Endothelial cell of umbilical vein (primary cell): ENCODE measurements at regions not wholly inside any gene's neighbourhood (a gene's known extent, or its start where the extent isn't known, plus 50 kb on each side); places are given as distances from the start of the nearest gene placed in this dataset.

Experiments
- EZH2 ChIP-seq: IDR thresholded peaks from 2 replicates; pipeline ENCODE4 v1.6.1; 2012; ENCODE audit warnings: borderline replicate concordance, low read depth, mild to moderate bottlenecking, moderate library complexity, low read length, inconsistent platforms; ENCODE audit not compliant: severe bottlenecking
- JUN ChIP-seq: IDR thresholded peaks from 2 replicates; pipeline ENCODE4 v1.6.1; 2011; ENCODE audit warnings: borderline replicate concordance, low read depth; ENCODE audit not compliant: insufficient read length, insufficient read depth
- POLR2A ChIP-seq: IDR thresholded peaks from 2 replicates; pipeline ENCODE4 v1.6.1; 2012; ENCODE audit warnings: low read depth, mild to moderate bottlenecking, control low read depth, low read length
- POLR2AphosphoS5 ChIP-seq: IDR thresholded peaks from 2 replicates; pipeline ENCODE4 v1.6.1; 2012; ENCODE audit warnings: low read depth, mild to moderate bottlenecking, control low read depth, low read length, moderate library complexity; ENCODE audit not compliant: insufficient read depth
- TF ChIP-seq, protein P1 (sequence below): IDR thresholded peaks from 2 replicates; pipeline ENCODE4 v1.6.1; 2011; ENCODE audit not compliant: insufficient read depth, insufficient read length
- TF ChIP-seq, protein P2 (sequence below), 2 donors: IDR thresholded peaks; 1 replicate in 1 of 2; 2 replicates in 1 of 2; pipeline ENCODE4 v1.5.1; 2011; ENCODE audit warnings: low read length in 2 of 2, mild to moderate bottlenecking in 2 of 2, moderate library complexity in 2 of 2, control low read depth in 1 of 2, inconsistent platforms in 1 of 2, low read depth in 1 of 2; ENCODE audit not compliant: insufficient read depth in 1 of 2; ENCODE audit errors: extremely low read depth in 1 of 2

DNA sequence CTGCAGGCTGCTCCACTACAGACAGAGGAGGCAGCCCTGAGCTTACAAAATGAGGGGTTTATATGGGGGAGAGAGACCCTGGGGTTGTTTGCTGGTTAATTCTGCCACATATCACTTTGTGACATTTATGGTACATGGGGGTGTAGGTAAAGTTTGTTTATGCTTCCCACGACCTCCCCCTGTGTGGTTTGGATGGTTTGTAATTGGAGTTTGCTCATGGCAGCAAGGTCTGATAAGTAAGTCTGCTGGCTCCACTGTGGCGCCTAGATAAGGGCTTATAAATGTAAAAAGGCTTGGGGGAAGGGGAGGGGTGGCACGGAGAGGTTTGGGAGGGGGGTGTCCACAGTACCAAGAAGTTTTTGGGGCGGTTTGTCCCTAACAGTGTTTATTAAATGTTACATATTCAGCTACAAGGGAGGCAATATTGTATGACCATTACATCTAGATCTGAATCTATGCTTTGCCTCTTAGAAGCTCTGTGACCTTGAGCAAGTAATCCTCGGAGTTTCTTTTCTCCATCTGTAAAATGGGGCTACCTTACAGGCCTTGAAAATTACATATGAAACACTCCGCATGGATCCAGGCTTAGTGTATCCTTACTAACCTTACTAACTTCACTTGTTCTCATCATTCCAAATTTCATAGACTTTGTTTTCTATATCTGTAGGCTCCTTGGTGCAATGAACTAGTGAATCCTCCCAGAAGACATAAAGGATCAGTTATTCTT is 204.8 kb upstream of the NOX3 start:
- TF ChIP-seq POLR2A (no peak), POLR2AphosphoS5 (no peak), EZH2 (no peak), JUN (no peak)
- TF ChIP-seq, protein P1, sequence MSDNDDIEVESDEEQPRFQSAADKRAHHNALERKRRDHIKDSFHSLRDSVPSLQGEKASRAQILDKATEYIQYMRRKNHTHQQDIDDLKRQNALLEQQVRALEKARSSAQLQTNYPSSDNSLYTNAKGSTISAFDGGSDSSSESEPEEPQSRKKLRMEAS = no peak
- TF ChIP-seq, protein P2, sequence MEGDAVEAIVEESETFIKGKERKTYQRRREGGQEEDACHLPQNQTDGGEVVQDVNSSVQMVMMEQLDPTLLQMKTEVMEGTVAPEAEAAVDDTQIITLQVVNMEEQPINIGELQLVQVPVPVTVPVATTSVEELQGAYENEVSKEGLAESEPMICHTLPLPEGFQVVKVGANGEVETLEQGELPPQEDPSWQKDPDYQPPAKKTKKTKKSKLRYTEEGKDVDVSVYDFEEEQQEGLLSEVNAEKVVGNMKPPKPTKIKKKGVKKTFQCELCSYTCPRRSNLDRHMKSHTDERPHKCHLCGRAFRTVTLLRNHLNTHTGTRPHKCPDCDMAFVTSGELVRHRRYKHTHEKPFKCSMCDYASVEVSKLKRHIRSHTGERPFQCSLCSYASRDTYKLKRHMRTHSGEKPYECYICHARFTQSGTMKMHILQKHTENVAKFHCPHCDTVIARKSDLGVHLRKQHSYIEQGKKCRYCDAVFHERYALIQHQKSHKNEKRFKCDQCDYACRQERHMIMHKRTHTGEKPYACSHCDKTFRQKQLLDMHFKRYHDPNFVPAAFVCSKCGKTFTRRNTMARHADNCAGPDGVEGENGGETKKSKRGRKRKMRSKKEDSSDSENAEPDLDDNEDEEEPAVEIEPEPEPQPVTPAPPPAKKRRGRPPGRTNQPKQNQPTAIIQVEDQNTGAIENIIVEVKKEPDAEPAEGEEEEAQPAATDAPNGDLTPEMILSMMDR (IDR thresholded peaks at IDR 0.05; ENCODE audit: extremely low read depth in 1 of 2, insufficient read depth in 1 of 2, low read depth in 1 of 2, low read length in 2 of 2) = no peak
